ENCODE measurements at regions not wholly inside any gene's neighbourhood (a gene's known extent, or its start where the extent isn't known, plus 50 kb on each side); places are given as distances from the start of the nearest gene placed in this dataset.

GRCh38 chr13:78047151-78047550 lies 128.5 kb upstream of the EDNRB start:
- TF ChIP-seq FOS (IDR thresholded peaks at IDR 0.05; ENCODE audit: borderline replicate concordance, insufficient read depth, low read length) (no peak), MAX (IDR thresholded peaks at IDR 0.05; ENCODE audit: insufficient read depth, insufficient read length) (no peak)
